GM19240 (cell line): ENCODE measurements at regions not wholly inside any gene's neighbourhood (a gene's known extent, or its start where the extent isn't known, plus 50 kb on each side); places are given as distances from the start of the nearest gene placed in this dataset.

Source experiments
- DNase-seq: peaks from one replicate; pipeline ENCODE4 v3.0.0; 2011; ENCODE audit warnings: low spot score; ENCODE audit not compliant: insufficient read length

DNA sequence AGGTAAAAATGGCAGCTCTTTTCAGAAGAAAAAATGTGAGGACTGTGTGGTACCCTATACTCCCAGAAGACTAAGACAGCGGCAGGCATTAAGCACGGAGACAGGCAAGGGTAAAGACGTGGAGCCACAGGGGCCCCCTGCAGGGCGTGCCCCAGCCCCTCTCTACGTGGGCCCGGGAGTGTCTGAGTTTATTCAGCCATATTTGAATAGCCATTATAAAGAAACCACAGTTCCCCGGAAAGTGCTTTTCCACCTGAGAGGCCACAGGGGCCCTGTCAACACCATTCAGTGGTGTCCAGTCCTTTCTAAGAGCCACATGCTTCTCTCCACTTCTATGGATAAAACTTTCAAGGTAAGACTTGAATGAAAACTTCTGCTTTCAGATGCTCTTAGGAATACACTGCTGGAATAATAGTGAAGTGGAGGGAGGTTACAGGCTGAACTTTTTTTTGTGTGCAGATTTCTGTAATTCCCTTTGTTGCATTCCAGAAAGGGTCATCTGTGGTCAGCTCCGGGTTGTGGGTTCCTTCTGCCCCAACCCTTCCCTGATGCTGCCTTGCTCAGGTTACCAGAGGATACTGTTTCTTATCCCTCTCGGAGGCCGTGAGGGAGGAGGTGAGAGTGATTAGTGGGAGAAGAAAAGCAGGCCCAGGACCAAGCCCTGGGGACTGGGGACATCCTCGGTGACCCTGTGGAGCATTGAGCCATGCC is 58.4 kb downstream of the SLC25A47 start:
- no peak for DNase-seq

DNA sequence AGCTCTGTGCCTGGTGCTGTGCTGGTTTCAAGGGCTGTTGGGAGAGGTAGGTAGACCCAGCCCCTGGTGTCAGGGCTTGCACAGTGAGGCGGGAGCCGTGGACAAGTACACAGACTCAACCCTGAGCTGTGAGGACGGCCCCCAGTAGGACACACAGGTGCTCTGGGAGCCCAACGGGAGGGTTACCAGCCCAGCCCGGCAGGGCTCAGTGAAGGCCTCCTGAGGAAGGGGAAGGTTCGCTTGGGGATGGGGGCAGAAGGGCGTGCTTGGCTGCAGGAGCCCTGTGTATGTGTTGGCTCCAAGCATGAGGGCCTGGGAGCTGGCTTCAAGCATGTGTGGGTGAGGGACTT is 58.9 kb downstream of the SLC25A47 start:
- DNase-seq, result no peak

DNA sequence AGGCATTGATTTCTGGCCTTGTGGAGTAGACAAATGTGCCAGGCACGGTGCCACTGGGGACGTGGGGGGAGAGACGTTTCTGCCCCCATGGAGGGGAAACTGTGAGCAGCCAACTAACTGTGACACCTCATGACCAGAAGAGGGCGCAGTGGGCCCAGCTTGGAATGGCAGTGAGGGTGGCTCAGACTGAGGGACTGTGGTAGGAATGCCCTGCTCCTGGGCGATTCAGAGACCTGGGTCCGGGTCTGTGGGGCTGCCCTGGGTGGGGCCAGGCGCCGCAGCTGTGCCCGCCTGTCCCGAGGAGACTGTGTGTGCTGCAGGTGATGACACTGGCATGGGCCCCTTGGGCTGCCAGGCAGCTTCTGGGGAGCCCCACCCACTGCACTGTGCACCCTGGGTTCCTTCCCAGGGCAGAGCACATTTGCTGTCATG is 60.6 kb downstream of the SLC25A47 start:
- peak; percentile 34 for DNase-seq

DNA sequence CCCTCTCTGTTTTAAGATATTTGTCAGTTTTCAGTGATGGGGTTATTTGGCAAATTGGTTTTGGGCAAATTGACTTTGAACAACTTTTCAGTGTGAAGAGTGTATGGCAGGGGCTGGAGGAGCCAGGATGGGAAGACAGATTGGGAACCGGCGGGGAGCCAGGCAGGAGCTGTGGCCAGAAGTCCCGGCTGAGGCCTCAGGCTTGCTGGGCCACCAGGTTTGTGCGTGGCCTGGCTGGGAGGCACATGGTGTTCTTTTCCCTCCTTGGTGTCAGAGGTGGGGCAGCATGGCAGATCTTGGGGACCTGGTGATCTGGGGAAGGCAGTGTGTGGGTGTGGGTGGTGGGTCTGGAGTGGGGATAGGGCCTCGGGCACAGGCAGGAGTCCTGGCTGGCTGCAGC is 61.1 kb downstream of the SLC25A47 start:
- DNase-seq, result no peak

DNA sequence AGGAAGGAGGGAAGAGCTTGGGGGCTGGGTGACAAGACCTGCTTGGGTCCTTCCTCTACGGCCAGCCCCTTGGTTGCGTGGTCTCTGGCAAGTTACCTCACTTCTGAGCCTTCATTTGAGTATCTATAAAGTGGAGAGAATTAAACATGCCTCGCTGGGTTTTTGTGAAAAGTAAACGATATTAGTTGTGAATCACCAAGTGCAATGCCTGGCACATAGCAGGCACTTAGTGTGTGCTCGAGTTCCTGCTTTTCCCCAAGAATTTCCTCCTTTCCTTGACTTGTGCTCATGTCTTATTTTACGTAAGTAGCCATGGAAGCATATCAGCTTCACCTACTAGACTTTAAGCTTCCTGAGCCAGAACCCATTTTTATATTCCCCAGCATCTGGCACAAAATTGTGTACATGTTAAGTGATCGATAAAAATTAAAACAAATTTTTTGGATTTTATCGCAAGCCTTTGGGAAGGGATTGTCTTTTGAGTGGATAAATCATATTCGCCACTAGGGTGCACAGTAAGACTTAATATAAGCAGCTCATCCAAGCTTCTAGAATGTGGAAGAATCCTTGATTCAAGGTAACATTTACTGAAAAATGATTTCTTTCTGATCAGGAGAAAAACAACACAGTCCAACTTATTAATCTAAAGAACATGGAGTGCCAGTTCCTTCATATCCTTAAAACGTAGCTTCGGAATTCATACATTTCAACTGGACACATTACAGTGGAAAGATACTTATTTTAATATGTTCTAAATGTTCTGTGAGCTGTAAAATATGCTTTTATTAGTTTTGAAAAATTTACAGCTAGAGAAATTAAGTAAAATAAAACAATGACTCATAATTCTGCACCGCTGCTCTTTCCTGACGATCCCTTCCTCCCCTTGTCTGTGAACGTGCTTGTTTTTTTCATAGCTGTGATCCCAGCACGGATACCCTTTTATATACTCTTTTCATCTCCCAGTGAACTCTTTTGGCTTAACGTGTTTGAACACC is 62.0 kb downstream of the SLC25A47 start:
- DNase-seq, result no peak

DNA sequence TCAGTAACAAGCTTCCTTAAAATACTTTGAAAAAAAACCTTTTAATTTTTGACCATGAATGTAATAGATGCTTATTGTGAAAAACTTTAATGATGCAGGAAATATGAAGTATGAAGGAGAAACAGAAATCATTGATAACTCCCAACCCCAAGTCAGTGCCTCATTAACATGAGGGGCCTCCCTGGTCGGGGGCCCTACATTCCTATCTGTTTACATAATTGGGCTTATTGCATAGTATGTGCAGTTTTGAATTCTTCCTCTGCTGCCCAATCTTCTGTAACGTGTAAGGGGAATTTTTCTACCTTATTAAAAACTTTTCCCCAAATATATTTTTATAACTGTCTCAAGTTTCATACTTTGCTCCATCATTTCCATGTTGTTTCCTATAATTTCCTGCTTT is 63.0 kb downstream of the SLC25A47 start:
- DNase-seq, result no peak

DNA sequence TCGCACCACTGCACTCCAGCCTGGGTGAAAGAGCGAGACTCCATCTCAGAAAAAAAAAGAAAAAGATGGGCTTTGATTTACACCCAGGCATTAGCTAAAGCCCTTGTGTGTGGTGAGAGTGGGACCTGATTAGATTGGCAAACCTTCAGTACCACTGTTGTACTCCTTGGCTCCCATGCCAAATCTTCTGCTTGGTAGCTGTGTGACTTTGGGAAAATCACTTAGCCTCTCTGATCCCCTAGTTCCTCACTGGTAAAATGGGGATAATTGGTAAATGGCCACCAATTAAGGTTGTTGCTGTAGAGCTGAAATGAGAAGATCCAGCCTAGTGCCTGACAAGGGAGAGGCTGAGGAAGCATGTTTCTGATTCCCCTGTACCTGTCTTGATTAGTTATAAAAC is 63.7 kb downstream of the SLC25A47 start:
- no peak for DNase-seq

DNA sequence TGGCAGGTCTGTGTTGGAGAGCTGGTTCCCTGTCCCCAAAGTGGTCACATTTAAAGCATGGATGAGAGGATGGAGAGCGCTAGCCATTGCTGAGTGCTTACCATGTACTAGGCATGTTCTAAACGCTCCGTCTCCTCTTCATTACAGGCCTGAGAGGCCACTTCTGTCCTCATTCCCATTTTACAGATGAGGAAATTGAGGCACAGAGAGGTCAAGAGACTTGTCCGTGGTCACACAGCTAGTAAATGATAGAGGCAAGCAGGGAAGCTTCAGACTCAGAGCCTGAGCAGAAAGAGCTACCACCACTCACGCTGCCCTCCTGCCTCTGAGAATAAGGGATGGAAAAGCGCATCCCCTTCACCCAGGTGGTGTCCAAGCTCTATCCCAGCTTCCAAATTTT is 64.3 kb downstream of the SLC25A47 start:
- DNase-seq, result no peak

DNA sequence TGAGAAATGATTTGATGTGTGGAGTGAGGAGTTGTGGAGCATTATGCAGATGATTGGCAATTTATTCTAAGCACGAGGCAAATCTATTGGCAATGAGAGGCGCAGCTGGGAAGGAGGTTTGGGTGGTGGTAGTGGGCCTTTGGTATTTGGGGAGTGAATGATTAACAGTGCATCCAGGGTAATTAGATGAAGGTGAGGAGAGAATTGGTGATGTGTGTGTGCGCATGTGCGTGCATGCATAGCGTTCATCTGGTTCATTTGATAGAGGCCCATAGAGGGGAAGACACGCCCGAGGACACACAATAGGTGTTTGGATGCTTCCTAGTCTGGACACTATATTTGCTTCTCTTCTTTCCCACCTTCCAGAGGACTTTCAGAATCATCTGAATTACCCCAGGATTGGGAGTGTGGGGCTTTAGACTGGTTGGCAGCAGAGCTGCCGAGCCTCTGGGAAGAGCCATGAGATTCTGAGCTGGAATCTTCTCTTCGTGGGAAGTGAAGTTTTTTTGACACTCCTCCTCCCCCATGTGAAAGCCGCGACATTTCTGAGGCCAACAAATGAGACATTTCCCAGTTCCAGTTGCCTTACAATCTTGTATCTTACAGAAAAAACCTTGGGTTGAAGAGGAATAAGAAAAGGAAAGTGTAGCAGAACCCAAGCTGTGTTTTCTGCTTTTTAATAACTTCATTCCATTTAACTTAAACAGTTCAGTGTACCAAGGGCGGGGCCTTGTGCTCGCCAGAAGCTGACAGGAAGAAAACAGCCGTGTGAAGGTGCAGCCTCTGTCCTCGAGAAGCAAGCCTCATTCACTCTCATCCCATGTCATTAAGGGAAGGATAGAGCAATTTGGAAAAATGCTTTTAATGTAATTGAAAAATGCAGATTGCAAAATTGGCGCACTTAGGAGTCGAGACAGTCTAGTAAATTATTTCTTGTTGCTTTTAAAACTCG is 65.2 kb downstream of the SLC25A47 start:
- no peak for DNase-seq

DNA sequence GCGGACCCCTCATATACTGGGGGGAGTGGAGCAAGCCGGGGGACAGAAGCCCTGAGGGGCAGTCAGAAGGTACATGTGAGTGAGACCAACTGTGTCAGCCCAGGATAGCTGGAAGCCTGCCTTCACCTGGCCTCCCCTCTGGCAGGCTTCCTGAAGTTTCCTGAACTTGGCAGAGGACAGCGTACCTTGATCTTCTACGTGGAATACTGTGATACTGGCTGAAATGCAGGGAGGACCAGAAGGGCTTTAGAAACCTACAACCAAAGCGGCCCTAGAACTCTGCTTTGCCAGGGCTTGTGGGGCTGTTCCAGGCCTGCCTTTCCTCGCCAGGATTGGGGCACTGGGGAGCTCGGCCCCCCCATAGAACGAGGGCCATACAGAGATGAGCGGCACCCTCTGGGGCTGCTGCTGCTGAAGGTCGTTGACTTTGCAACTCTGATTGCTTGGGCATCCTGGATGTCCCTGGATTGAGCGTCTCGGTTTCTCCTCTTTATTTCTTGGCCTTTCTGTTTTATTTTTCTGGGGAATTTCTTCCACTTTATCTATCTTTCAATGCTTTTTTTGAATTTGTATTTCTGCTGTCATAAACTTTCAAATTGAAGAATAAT is 66.5 kb downstream of the SLC25A47 start:
- DNase-seq, result no peak

DNA sequence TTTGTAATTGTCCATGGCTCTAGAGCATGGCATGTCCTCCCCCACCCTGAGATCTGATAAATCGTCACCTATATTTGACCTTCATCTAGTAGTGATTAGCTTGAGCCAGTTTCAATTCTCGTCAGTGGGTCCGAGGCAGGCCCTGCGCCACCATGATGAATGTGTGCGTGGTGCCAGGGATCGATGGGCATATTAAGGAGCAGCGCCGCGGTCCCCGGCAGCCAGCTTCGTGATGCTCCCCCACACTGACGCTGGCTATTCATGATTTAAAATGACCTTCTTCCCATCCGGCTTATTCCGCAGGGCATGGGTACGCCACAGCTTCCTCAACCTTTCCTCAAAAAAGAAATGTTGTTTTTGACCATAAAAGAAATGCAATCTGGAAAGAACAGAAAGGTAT is 68.0 kb downstream of the SLC25A47 start:
- DNase-seq, result no peak

DNA sequence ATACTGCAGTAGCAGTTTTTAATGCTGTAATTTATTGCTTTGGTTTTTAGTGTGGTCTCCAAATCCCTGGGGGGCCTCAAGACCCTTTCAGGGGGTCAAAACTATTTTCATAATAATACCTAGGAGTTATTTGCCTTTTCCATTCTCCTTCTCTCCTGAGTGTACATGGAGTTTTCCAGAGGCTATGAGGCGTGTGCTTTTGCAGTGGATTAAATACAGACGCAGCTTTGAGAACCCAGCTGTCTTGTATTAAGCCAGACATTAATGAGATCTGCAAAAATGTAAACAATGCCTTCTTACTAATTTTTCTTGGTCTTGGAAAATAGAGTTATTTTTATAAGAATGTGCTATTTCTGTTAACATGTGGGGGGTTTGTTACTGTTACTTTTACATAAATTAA is 68.6 kb downstream of the SLC25A47 start:
- no peak for DNase-seq

DNA sequence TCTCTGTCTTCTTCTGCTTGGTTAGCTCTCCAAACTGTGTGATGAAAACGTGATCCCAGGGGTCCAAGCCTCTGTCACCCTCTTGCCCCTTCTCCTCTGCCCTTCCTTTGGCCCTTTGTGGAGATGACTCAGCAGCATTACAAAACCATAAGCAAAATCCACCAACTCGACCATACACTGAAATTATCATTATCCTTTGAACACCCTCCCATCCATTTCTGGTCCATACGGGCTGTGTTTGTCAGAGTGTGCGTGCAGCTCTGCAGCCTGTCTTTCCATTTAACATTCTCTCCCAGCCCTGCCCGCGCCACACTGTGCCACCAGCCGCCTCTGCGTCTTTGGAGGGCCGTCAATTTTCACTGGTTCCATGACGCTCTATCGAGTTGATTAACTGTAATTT is 69.2 kb downstream of the SLC25A47 start:
- no peak for DNase-seq

DNA sequence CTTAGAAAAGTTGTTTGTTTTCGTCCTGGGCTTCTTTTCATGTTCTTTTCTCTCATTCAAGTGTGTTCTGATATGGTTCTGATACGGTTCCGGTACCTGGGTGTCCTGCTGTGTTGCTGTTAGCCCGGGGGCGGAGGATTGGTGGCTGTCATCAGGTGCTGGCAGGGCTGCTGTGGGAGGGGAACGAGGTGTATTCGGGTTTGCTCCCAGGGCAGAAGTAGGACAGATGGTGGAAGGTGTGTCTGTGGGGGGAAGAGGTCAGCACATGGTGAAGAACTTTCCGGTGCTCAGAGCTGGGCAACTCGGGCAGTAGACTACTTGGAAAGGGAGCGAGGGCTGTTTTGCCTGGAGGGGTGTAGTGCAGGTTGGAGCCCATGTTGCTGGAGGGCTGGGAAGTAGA is 70.2 kb downstream of the SLC25A47 start:
- DNase-seq, result no peak

DNA sequence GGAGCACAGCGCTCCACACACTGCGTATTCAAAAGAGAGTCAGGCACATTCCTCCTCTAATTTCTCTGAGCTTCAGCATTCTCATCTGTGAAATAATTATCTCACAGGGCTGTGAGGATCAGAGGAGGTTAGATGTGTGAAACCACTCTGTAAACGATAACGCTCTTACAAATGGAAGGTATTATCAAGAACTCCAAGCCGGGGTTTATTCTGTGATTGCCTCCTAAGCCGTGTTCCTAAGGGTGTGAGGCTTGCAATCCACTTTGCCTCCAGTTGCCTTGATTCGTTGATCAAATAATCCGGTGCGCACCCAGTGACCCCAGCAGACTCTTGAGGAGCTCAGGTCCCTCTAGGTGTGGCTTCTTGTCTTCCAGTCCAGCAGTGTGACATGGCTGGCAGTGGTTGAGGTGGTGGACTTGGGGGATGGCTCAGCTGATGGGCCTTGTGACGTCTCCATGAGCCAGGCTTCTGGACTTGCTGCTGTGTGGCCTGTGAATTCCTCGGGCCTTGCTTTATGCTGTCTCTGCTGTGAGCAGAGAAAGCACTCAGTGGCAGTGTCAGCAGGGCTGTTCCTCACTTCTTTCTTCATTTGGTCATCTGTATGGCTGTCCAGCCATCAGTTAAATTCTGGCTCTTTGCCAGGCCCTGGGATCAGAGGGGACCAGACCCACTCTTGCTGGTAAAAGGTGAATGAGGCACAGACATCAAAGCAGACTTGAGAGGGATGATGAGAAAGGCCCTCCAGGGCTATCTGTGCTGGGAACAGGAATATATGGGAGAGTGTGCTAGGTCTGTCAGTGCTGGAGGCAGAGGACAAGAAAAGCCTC is 71.0 kb downstream of the SLC25A47 start:
- no peak for DNase-seq

DNA sequence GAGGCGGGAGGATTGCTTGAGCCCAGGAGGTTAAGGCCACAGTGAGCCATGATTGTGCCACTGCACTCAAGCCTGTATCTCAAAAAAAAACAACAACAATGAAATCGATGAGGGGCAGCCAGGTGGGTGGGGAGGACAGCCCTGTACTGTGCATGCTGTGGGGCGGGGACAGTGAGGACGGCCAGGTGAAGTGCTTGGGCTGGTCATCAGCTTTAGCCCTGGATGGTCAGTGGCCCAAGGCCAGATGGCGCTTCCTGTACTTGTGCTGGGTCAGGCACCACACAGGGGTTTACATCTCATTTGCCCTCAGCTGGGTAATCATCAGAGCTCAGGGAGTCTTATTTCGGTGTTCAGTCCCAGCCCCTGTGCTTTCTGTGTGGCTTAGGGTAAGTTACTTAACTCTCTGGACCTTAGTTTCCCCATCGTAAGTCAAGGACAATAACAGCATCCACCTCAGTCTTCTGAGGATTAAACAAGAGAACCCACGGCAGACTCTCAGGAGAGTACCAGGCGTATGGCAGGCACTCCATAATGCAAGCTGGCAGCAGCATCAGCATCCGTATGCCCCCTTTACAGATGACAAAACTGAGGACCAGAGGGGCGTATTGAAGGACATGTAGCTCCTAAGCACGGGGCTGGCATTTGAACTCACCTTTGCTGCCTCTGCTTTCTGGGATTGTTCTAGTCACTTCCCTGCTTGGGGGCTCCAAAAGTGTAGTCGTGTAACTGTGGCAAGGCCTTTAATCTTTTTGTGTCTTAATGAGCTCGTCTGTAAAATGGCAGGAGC is 71.9 kb downstream of the SLC25A47 start:
- DNase-seq, result no peak

DNA sequence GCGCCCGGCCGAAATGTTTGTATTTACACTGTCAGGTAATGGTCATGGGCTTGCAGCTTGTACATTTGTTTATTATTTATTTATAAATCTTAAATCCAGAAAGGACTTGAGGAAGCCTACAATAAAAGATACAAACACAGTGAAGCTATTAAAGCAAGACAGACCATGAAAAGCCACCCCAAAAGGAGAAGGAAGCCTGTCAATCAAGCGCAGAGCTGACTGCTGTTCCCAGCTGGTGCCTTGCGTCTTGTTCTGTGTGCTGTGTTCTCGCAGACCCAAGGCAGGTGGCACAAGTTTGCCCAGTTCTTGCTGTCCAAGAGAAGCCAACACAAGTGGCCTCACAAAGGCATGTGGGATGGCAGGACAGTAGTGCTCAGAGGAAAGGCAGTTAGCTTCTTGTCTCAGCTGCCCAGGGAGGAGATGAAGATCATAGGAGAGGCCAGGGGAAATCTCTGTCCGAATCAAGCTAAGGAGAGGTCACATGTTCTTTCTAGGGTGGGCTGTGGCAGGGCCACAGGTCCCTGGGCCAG is 73.2 kb downstream of the SLC25A47 start:
- no peak for DNase-seq

DNA sequence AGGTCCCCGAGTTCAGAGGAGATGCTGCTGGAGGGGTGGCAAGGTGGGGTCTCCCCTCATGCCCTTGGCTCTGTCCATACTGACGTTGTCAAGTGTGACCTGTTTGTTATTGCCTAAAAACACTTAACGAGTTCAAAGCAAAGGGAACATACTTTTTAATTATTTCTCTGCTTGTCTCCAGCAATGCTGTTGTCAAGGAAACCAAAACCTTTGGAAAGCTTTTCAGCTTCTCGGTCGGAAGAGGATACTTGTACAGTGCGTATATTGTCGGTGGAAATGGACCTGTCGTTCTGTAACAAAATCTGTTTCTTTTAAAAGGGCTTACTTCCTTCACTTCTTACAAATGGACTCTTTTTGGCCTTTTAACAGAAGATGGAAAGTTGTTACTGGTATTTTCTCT is 73.9 kb downstream of the SLC25A47 start:
- no peak for DNase-seq

DNA sequence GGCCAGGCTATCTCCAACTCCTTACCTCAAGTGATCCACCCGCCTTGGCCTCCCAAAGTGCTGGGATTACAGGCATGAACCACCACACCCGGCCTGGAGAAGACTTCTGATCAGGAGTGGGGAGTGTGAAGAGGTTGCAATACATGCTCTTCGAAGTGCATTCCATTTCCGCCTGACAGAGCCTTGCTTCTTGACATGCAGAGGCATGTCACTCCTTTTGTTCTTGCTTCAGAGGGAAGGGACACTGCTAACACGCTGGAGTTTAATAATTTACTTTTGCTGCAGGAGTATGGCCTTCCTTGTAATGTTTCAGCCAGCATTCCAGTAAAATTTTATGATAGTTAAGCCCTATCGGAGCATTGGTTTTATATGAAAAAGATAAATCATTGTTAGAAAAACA is 74.9 kb downstream of the SLC25A47 start:
- no peak for DNase-seq
